Ramos (cell line): ENCODE measurements at regions not wholly inside any gene's neighbourhood (a gene's known extent, or its start where the extent isn't known, plus 50 kb on each side); places are given as distances from the start of the nearest gene placed in this dataset.
"Not testable (repeated sequence)": the region's sequence is repeated elsewhere in the genome, so short reads cannot be mapped to it uniquely, and the experiment has no call there.

Experiments
- in situ Hi-C: fragments of 300-500 bp; cut with MboI; formaldehyde crosslinking; loops from one replicate; pipeline ENCODE4 v1.14.3; 2022; ENCODE audit warnings: low sequenced_read_pairs; ENCODE audit not compliant: unreplicated experiment

DNA sequence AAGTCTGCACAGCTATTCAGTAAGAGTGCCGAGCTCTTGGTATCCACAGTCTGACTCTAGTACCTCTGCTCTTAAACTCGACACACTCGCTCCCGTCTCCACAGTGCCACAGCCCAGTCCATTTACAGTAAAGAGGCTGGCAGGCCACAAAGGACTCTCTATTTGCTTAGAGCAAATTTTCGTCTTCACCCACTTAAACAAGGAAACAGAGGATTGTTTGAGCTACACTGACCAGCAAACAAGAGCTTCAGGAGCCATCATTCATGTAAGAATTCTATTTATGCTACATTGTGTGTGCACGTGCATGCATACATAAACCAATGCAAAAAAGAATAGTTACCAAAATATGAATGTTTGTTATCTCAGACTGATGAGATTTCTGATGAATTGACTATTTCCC is 290.2 kb downstream of the USP46 start:
- in situ Hi-C loops, result no loop called here

DNA sequence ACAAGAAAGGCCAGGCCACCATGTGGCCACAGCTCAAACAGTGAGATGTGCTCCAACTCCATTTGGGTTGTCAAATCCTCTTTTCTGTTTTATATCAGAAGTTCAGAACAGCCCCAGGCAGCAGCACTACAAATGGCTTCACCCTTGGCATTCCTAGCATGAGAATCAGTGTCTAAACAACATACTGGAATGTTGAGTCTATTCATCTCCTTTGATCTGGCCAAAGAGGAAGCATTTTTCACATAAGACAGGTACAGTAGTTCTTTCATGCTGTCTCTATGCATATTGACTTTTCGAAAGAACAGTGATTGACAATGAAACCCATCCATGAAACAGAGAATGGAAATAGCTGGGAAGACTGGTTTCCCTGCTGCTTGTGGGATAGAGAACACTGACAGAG is 289.5 kb downstream of the USP46 start:
- in situ Hi-C loops, result loop anchor here (10.0 kb wide), 2 partner anchors 295 to 615 kb away; no protein-coding TSS in a partner anchor

DNA sequence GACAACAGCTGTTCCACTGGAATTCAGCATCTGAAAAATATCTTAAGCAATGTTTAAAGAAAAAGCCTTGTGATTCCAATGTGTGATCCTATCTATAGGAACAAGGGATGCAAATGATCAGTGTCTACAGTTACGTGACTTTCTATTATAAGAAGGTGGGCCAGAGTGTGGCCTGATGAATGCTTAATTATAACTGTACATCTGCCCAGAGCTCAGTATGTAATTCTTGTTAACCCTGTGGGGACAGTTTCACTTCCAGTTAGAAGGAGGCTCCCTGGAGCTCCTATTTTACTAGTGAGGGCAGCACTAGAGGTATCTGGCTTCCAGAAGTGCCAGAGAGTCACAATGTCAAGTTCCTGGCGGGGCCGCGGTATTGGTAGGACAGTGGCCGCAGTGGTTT is 288.5 kb downstream of the USP46 start:
- in situ Hi-C loops, result loop anchor here (10.0 kb wide), 2 partner anchors 294 to 614 kb away; no protein-coding TSS in a partner anchor

DNA sequence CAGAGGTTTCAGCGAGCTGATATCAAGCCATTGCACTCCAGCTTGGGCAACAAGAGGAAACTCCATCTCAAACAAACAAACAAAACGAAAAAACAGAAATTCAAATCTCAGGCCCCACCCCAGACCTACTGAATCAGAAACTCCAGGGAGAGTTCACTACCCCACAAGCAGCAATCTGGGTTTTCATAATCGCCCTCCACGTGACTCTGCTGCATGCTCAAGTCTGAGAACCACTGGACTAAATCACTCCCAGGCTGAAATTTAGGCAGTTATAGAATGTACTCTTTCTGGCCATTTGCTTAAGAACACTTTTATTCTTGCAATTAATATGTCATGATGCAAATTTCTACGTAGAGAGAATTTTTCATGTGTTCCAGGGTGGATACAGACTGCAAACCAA is 287.3 kb downstream of the USP46 start:
- in situ Hi-C loops, result loop anchor here (10.0 kb wide), 2 partner anchors 293 to 613 kb away; no protein-coding TSS in a partner anchor

DNA sequence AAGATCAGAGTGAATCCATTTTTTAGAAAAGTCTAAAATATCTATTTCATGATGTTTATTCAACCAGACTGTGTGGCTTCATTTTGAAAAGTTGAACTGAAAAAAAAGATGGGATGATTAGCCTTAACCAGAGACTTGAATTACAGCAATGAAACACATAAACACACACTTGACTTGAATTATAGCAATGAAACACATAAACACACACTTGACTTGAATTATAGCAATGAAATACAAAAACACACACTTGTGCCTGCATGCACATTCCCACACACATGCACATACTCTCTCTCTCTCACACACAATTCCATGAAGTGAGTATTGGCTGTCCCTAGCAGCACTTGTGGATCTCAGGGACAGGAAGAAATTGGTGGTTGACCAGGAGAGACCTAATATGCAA is 286.8 kb downstream of the USP46 start:
- in situ Hi-C loops, result loop anchor here (10.0 kb wide), 2 partner anchors 293 to 613 kb away; no protein-coding TSS in a partner anchor

DNA sequence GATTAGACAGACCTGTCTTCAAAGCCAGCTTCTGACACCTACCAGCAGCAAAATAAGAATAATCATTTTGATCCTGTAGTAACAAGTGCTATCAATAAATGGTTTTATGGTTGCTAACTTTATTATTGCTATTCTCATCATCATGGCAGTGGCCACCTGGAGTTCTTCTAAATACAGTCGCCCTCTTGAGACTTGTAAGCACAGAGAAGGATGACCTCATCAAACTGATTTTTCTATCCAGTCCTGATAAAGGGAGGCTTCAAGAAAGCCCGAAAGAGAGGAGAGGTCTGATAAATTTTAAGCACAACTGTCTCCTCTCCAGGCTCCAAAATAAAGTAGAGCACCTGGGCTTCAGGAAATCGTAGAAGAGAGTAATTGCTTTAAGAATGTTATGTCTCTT is 286.4 kb downstream of the USP46 start:
- in situ Hi-C loops, result loop anchor here (10.0 kb wide), 2 partner anchors 292 to 612 kb away; no protein-coding TSS in a partner anchor

DNA sequence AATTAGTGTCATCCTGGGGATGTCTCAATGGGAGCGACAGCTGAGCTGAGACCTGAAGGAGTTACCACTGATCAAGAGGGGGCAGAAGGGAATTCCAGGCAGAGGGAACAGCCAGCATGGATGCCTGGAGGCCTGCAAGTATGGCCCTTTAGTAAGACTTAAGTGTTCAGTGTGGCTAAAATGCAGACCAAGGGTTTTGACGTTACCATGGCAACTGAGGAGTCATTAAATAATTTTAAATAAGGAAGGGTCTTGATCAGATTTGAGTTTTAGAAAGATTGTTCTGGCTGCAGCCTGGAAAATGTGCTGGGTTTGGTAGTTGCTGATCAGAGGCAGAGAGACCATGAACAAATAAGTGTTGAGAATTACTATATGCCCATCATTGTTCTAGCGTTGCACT is 285.5 kb downstream of the USP46 start:
- in situ Hi-C loops, result loop anchor here (10.0 kb wide), 2 partner anchors 291 to 611 kb away; no protein-coding TSS in a partner anchor

DNA sequence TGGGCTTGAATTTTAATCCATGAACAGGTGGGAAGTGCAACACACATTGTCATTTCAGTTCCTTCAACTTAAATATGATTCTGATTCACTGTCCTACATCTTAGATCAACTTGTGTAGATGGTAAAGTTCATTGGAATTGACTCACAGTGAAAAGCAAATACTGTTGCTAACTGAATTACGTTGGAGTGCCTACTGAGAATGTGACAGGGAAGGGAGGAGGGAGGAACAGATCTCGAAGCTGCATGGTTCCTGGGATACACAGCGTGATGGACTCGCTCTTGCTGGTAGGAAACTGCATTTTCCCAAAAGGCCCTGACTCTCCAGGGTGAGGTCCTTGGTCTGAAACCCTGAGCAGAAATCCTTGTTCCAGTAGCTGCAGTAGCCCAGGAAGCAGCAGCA is 284.2 kb downstream of the USP46 start:
- in situ Hi-C loops, result loop anchor here (10.0 to 25.0 kb wide), 3 partner anchors 290 to 1862 kb away; partner anchors contain the start of gene PDGFRA

DNA sequence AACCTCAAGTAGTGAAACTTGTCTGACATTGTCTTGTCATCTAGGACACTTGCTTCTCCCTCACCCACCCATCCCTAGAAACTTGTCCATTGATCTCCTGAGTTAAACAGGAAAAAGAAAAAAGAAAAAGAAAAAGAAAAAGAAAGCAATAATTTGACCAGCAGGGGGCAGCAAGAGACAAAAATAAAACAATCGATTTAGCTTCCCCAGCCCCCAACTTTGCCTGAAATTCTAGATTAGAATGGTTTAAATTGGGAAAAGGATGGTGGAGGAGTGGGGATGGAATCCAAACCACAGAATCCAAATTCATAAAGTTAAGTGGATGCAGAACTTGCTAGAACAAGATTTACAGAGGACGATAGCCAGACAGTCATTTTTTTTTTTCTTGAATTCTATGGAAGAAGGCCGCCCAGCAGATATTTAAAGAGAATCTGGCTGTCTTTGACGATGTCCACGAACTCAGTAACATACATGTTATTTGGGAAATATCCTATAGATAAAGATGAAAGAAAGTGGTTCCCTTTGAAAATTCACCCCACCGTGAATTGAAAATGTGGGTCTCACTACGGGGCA is 282.9 kb downstream of the USP46 start:
- in situ Hi-C loops, result loop anchor here (10.0 to 25.0 kb wide), 3 partner anchors 289 to 1861 kb away; partner anchors contain the start of gene PDGFRA

DNA sequence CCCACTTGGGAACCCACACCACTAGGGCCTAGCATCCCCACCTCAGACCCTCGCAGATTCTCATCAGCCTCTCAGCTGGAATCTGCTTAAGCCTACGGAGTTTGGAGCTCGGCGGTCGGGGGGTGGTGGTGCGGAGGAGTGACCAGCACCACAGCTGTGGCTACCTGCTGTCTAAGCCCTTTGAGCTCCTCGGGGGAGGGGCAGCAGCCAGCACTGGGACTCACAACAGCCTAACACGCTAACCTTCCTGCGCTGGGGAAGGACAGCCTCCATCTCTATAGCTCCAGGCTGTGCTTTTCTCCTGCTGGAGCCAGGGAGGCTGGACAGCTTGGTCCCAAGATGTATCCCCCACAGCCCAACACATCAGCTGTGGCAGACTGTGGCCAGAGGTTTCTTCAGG is 281.5 kb downstream of the USP46 start:
- in situ Hi-C loops, result loop anchor here (10.0 to 25.0 kb wide), 3 partner anchors 287 to 1860 kb away; partner anchors contain the start of gene PDGFRA

DNA sequence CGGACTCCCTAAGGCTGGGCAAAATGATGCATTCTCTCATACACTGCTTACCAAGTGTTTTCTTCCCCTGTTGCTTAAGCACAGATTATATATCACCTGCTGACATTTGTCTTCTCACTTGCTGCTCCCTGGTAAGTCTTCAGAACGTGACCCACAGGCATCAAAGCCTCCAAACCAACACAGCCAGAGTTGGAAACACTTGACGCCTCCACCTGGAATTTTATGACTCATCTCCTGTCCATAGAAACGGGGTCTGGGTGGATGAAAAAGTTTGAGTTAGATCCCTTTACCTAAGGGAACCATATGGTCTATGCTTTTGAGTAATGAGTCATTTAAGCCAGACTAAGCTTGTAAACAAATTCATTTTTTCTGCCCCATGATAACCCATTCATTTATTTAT is 251.6 kb downstream of the USP46 start:
- in situ Hi-C loops, result no loop called here

DNA sequence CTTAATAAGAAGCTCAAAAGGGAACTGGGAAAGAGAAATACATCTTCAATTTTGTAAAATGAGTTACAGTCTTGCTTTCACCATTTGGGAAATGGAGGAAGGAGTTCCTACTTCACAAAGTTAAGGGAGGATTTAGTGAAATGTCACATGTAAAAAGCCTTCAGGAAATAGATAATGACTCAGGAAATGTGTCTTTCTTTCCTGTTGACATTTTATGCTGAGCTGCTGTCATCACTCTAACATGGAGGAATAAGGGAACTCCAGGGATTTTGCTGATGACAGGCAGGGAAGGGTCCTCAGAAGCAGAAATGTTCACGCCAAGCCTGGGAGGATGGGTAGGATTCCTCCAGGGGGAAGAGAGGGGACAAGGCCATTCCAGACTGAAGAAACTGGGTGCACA is 251.1 kb downstream of the USP46 start:
- in situ Hi-C loops, result no loop called here

DNA sequence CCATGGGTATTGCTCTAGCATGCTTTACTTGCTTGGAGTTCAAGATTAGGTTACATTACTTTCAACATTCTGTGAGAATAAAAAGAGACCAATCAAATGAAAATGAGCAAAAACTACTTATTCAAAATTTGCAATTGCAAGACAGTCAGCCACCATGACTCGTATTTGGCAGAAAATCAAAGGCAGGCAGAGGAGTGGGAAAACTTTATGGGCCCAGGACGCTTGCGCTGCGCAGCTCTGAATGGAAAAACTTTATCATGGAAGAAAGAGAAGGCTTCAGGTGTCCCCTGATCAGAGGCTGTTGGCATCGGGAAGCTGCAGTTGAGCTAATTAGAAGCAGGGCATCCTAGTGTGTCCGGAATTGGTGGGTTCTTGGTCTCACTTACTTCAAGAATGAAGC is 250.6 kb downstream of the USP46 start:
- in situ Hi-C loops, result no loop called here

DNA sequence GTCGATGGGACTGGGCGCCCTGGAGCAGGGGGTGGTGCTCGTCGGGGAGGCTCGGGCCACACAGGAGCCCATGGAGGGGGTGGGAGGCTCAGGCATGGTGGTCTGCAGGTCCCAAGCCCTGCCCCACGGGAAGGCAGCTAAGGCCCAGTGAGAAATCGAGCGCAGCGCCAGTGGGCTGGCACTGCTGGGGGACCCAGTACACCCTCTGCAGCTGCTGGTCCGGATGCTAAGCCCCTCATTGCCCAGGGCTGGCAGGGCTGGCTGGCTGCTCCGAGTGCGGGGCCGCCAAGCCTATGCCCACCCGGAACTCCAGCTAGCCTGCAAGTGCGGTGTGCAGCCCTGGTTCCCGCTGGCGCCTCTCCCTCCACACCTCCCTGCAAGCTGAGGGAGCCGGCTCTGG is 249.3 kb downstream of the USP46 start:
- in situ Hi-C loops, result not testable (repeated sequence)

DNA sequence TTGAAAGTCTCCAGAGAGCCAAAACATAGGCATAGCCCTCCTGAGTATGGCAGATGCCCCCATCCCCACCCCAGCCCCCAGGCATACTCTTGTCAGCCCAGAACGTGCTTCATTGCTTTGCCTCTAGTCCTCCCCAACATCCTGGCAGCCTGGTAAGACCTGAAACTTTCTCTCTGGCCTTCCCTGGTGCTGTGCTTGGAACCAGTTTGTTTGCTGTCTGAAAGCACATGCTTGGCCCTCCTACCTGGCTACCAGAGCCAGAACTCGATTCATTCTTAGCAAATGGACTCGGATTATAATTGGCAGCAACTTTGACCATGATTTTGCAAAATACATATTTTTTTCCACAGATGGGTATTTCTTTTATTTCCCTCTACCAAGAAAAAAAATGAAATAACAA is 248.1 kb downstream of the USP46 start:
- in situ Hi-C loops, result no loop called here

DNA sequence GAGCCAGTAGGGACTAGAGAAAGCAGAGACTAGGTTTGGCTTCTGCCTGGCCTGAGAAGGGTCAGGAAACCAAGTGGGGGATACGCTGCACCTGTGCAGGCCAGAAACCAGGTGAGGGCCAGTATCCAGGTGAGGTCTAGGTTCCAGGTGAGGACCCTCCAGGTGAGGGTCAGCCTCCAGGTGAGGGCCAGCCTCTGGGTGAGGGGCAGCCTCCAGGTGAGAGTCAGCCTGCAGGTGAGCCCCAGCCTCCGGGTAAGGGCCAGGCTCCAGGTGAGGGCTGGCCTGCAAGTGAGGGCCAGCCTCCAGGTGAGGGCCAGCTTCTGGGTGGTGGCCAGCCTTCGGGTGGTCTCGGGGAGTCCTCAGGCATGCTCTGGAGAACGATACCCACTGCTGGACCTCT is 238.8 kb downstream of the USP46 start:
- in situ Hi-C loops, result no loop called here

DNA sequence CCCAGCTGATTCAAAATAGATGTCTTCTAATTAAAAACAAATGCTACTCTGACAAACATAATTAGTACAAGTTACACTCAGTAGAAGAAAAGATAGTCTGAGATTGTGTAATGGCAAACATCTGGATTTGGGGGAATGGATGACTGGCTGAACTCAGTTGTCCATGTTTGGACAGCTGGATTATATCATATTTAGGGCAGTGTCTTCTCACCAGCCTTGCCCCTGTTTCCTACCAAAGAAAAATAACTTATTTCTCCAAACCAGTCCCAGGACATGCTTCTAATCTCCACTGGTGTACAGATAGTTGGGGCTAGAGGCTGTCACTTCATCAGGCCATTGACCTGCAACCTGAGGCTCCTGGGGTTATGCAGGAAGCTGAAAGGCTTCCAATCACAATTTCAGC is 237.3 kb downstream of the USP46 start:
- in situ Hi-C loops, result no loop called here

DNA sequence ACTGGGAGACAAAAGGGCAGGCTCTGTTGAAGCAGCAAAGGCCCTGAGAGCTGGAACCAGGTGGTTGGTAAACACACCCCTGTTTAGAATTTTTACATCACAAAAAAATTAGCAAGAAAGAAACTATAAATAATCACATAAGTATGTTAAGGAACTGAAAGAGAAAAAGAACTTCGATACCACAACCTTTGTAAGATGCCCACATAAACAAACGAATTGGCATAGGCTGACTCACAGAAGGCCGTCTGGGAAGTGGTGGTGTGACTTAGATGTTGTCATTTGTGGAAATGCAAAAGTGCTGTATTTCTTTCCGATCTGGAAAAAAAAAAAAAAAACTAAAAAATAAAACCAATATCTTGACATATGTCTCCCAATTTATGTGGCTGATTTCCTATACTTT is 235.1 kb downstream of the USP46 start:
- in situ Hi-C loops, result no loop called here

DNA sequence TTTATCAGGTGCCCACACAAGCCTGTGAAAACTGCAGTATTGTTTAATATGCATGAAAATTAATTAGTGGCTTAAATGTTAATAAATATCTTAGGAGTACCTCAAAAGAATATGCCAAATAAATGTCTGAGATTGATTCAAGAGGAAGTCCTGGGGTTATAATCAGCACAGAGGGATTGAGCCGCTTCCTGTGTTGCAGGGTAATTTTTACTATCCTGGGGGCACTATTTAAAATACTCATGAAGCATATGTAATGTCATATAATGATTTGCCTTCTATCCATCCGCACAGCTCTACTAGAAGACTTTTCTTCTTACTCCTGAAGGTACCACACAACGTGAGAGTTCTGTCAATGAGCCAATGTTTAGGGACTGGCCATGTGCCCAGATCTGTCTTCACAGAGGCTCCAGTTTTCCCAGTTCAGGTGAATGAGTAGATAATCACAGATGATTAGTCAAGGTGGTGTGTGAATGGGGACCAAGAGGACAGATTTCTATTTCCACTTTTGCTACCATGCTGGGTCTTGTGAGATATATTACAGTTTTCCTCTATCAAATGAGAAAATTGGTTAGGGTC is 233.3 kb downstream of the USP46 start:
- in situ Hi-C loops, result no loop called here

DNA sequence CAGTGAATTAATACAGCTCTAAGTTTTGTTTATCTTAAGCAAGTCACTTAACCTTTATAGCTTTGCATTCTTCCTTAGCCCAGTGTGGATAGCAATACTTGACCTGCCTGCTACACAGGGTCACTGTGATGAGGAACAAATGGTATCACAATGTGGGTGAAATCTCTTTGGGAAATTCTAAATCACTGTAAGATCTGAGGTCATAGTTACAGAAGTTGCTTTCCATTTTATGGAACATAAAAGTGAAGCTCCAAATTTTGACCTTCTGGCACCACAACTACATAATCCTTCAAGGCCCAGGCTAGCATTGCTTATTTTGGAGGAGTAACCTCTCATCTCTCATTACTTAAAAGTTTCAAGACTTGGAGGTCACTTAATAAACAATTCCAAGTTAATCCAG is 227.7 kb downstream of the USP46 start:
- in situ Hi-C loops, result no loop called here

DNA sequence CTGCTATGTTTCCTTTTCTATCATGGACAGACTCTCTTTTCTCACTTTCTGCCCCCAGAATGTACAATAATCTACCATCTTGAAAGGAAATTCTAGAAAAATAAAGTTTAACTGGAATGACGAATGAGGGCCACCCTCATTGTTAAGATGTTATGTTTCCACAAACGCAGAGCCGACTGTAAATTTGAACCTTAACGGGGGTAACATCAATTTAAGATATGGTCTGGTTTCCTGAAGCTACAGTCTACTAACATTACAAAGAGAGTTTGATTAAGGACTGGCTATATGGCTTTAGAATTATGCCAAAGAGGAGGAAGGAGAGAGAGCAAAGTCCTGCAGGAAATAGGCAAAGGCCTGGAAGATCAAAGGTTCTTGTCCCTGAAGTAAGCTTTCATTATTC is 227.2 kb downstream of the USP46 start:
- in situ Hi-C loops, result no loop called here

DNA sequence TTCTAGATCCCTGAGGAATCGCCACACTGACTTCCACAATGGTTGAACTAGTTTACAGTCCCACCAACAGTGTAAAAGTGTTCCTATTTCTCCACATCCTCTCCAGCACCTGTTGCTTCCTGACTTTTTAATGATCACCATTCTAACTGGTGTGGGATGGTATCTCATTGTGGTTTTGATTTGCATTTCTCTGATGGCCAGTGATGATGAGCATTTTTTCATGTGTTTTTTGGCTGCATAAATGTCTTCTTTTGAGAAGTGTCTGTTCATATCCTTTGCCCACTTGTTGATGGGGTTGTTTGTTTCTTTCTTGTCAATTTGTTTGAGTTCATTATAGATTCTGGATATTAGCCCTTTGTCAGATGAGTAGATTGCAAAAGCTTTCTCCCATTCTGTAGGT is 216.6 kb downstream of the USP46 start:
- in situ Hi-C loops, result not testable (repeated sequence)
